A673 (cell line): ENCODE measurements at regions not wholly inside any gene's neighbourhood (a gene's known extent, or its start where the extent isn't known, plus 50 kb on each side); places are given as distances from the start of the nearest gene placed in this dataset.

Source experiments
- CTCF ChIP-seq: fragments of 300-800, 200-600 bp; sonication (generic); conservative IDR thresholded peaks from 2 replicates; pipeline ENCODE4 v1.5.1; 2017; ENCODE audit warnings: low read depth, mild to moderate bottlenecking, antibody characterized with exemption, low read length, moderate library complexity, mixed read lengths
- EZH2 ChIP-seq: fragments of 200-600 bp; sonication (generic); IDR thresholded peaks from 2 replicates; pipeline ENCODE4 v1.6.1; 2017; ENCODE audit warnings: borderline replicate concordance, low read depth, mild to moderate bottlenecking, mixed read lengths, antibody characterized with exemption, low read length; ENCODE audit not compliant: poor library complexity, severe bottlenecking

- TF ChIP-seq CTCF (no peak), EZH2 (no peak)
These were observed 153.5 kb downstream of the SLC7A11 start for GRCh38 chr4:138088449-138089208.
